Endothelial cell of umbilical vein (primary cell): ENCODE measurements at regions not wholly inside any gene's neighbourhood (a gene's known extent, or its start where the extent isn't known, plus 50 kb on each side); places are given as distances from the start of the nearest gene placed in this dataset.
A peak's percentile ranks its signal among the peaks of the same experiment; 100 is the strongest.

ENCODE experiments used
- BruUV-seq: library from RNA; stranded (reverse); fragments of 400-500 nt; replicated peaks from 2 replicates; lab custom pipeline; 2021; lab: Mats Ljungman, UMichigan
- CTCF ChIA-PET: fragments of 300-600, 350-600 bp; sonication (Branson Sonifier 250); formaldehyde crosslinking; loops from one replicate; lab custom pipeline; 2021; ENCODE audit warnings: antibody characterized with exemption, inconsistent platforms; lab: Charles Lee
- POLR2A ChIA-PET: fragments of 300-600, 350-600 bp; sonication (Branson Sonifier 250); formaldehyde crosslinking; loops from one replicate; lab custom pipeline; 2021; ENCODE audit warnings: antibody characterized with exemption, inconsistent platforms; lab: Charles Lee
- DNase-seq: peaks from one replicate; pipeline ENCODE4 v3.0.0-alpha.2; 2011; ENCODE audit warnings: low read depth, low spot score
- FAIRE-seq: peaks from 2 replicates; lab custom pipeline; 2011; peaks lifted over from hg19 to GRCh38; lab: Jason Lieb, UNC
- H2AFZ ChIP-seq: 2 replicates; pipeline ENCODE4 v1.6.0; 2012; ENCODE audit warnings: low read depth, low read length, control low read depth, inconsistent platforms
- H3K27ac ChIP-seq: 2 replicates; pipeline ENCODE4 v1.5.1; 2011; ENCODE audit warnings: low read depth, mild to moderate bottlenecking, control low read depth, low read length, moderate library complexity; ENCODE audit not compliant: insufficient read depth
- H3K27me3 ChIP-seq, 2 experiments: 2 replicates each; pipeline versions ENCODE4 v1.6.0 to v1.6.1; 2011; ENCODE audit warnings: low read length in 2 of 2, mixed read lengths in 1 of 2; ENCODE audit not compliant: control insufficient read depth in 2 of 2, insufficient read depth in 2 of 2
- H3K36me3 ChIP-seq, 2 experiments: 2 replicates in 1 of 2; 3 replicates in 1 of 2; pipeline ENCODE4 v1.5.1; 2011; ENCODE audit warnings: low read length in 2 of 2, mild to moderate bottlenecking in 1 of 2, moderate library complexity in 1 of 2; ENCODE audit not compliant: control insufficient read depth in 2 of 2, insufficient read depth in 2 of 2; ENCODE audit errors: extremely low read depth in 1 of 2
- H3K4me1 ChIP-seq: 3 replicates; pipeline ENCODE4 v1.5.1; 2011; ENCODE audit warnings: mild to moderate bottlenecking, low read length; ENCODE audit not compliant: control insufficient read depth, insufficient read depth; ENCODE audit errors: extremely low read depth
- H3K4me2 ChIP-seq: 2 replicates; pipeline ENCODE4 v1.6.1; 2011; ENCODE audit warnings: low read length, control low read depth, mixed read lengths; ENCODE audit not compliant: insufficient read depth
- H3K4me3 ChIP-seq, 3 experiments: fragments of 200-600 bp in 1 of 3; sonication (generic), shearing (Covaris generic) in 1 of 3; replicated peaks in 1 of 3; 2 replicates each; pipeline ENCODE4 v1.5.1; 2011 to 2016; ENCODE audit warnings: control low read depth in 3 of 3, low read length in 3 of 3, mild to moderate bottlenecking in 2 of 3, inconsistent platforms in 1 of 3, low read depth in 1 of 3, moderate library complexity in 1 of 3; ENCODE audit not compliant: insufficient read depth in 1 of 3
- H3K79me2 ChIP-seq: 2 replicates; pipeline ENCODE4 v1.6.0; 2012; ENCODE audit warnings: low read length, inconsistent platforms; ENCODE audit not compliant: control insufficient read depth, insufficient read depth
- H3K9ac ChIP-seq: replicated peaks from 2 replicates; pipeline ENCODE3; 2011; ENCODE audit warnings: low read length, control low read depth; ENCODE audit not compliant: insufficient read depth; ENCODE audit errors: extremely low read depth
- H3K9me1 ChIP-seq: replicated peaks from 3 replicates; pipeline ENCODE4 v1.6.0; 2011; ENCODE audit warnings: mild to moderate bottlenecking, low read length; ENCODE audit not compliant: control insufficient read depth, insufficient read depth; ENCODE audit errors: extremely low read depth
- H3K9me3 ChIP-seq: replicated peaks from 2 replicates; pipeline ENCODE4 v1.5.1; 2012; ENCODE audit warnings: low read length, inconsistent platforms; ENCODE audit not compliant: control insufficient read depth, insufficient read depth
- H4K20me1 ChIP-seq: replicated peaks from 2 replicates; pipeline ENCODE3; 2011; ENCODE audit warnings: mild to moderate bottlenecking, low read length; ENCODE audit not compliant: control insufficient read depth, insufficient read depth; ENCODE audit errors: extremely low read depth
- EZH2 ChIP-seq: IDR thresholded peaks from 2 replicates; pipeline ENCODE4 v1.6.1; 2012; ENCODE audit warnings: borderline replicate concordance, low read depth, mild to moderate bottlenecking, moderate library complexity, low read length, inconsistent platforms; ENCODE audit not compliant: severe bottlenecking
- FOS ChIP-seq: IDR thresholded peaks from 2 replicates; pipeline ENCODE4 v1.6.1; 2011; ENCODE audit warnings: mild to moderate bottlenecking, low read length, moderate library complexity, borderline replicate concordance; ENCODE audit not compliant: insufficient read depth
- GATA2 ChIP-seq: IDR thresholded peaks from 2 replicates; pipeline ENCODE4 v1.7.0; 2011; ENCODE audit warnings: low read depth, mild to moderate bottlenecking, moderate library complexity, mixed read lengths, low read length; ENCODE audit not compliant: insufficient read length, insufficient read depth
- JUN ChIP-seq: IDR thresholded peaks from 2 replicates; pipeline ENCODE4 v1.6.1; 2011; ENCODE audit warnings: borderline replicate concordance, low read depth; ENCODE audit not compliant: insufficient read length, insufficient read depth
- MYC ChIP-seq: IDR thresholded peaks from one replicate; pipeline ENCODE4 v1.6.1; 2011; ENCODE audit warnings: mild to moderate bottlenecking, low read depth, low read length
- POLR2A ChIP-seq: IDR thresholded peaks from 2 replicates; pipeline ENCODE4 v1.6.1; 2012; ENCODE audit warnings: low read depth, mild to moderate bottlenecking, control low read depth, low read length
- POLR2AphosphoS5 ChIP-seq: IDR thresholded peaks from 2 replicates; pipeline ENCODE4 v1.6.1; 2012; ENCODE audit warnings: low read depth, mild to moderate bottlenecking, control low read depth, low read length, moderate library complexity; ENCODE audit not compliant: insufficient read depth
- dilution Hi-C: fragments of 300-500 bp; cut with MboI; formaldehyde crosslinking; loops from one replicate; pipeline ENCODE4 v1.15.0; 2019; ENCODE audit warnings: low sequenced_read_pairs; ENCODE audit not compliant: extremely low pct_ligation_motif_present
- intact Hi-C: fragments of 100-400 bp; cut with micrococcal nuclease; formaldehyde crosslinking; loops from one replicate; pipeline ENCODE4 v1.10.0; 2022
- TF ChIP-seq, protein P1 (sequence below), 2 donors: IDR thresholded peaks; 1 replicate in 1 of 2; 2 replicates in 1 of 2; pipeline ENCODE4 v1.5.1; 2011; ENCODE audit warnings: low read length in 2 of 2, mild to moderate bottlenecking in 2 of 2, moderate library complexity in 2 of 2, control low read depth in 1 of 2, inconsistent platforms in 1 of 2, low read depth in 1 of 2; ENCODE audit not compliant: insufficient read depth in 1 of 2; ENCODE audit errors: extremely low read depth in 1 of 2
- TF ChIP-seq, protein P2 (sequence below): IDR thresholded peaks from 2 replicates; pipeline ENCODE4 v1.6.1; 2011; ENCODE audit not compliant: insufficient read depth, insufficient read length

DNA sequence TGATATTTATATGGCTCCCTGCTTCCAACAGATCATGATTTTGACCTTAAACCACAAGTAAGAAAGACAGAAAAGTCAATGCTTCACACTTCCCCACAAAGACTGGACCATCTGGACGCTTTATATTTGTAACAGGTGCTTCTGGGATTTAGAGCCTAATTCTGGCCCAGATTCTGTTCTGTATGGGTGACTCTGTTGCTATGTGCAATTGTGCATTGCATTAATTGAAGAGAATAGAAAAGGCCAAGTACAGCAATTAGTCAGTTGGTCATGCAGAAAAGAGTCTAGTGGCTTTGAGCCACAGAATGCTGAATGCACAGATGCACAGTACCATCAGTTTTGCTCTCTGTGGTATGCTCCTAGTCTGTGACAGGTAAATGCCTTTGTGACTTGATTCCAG is 657.4 kb upstream of the ATXN8OS start:
- dilution Hi-C loops = no loop called here
- CTCF ChIA-PET = no interaction called here
- no peak overlapping the region for H3K4me2 ChIP-seq
- BruUV-seq = no TSS peak
- H3K4me3 ChIP-seq = no peak overlapping the region
- no peak for DNase-seq
- TF ChIP-seq, protein P1, sequence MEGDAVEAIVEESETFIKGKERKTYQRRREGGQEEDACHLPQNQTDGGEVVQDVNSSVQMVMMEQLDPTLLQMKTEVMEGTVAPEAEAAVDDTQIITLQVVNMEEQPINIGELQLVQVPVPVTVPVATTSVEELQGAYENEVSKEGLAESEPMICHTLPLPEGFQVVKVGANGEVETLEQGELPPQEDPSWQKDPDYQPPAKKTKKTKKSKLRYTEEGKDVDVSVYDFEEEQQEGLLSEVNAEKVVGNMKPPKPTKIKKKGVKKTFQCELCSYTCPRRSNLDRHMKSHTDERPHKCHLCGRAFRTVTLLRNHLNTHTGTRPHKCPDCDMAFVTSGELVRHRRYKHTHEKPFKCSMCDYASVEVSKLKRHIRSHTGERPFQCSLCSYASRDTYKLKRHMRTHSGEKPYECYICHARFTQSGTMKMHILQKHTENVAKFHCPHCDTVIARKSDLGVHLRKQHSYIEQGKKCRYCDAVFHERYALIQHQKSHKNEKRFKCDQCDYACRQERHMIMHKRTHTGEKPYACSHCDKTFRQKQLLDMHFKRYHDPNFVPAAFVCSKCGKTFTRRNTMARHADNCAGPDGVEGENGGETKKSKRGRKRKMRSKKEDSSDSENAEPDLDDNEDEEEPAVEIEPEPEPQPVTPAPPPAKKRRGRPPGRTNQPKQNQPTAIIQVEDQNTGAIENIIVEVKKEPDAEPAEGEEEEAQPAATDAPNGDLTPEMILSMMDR (IDR thresholded peaks at IDR 0.05; ENCODE audit: extremely low read depth in 1 of 2, insufficient read depth in 1 of 2, low read depth in 1 of 2, low read length in 2 of 2) = no peak
- no peak for TF ChIP-seq MYC
- TF ChIP-seq GATA2 = no peak
- TF ChIP-seq JUN = no peak
- TF ChIP-seq POLR2AphosphoS5 = no peak
- TF ChIP-seq FOS = no peak
- TF ChIP-seq EZH2 = no peak
- TF ChIP-seq, protein P2, sequence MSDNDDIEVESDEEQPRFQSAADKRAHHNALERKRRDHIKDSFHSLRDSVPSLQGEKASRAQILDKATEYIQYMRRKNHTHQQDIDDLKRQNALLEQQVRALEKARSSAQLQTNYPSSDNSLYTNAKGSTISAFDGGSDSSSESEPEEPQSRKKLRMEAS = no peak
- TF ChIP-seq POLR2A = no peak
- POLR2A ChIA-PET = no interaction called here
- peaks cover 2% of the 10 kb centered on the region for H3K9me3 ChIP-seq
- H3K9ac ChIP-seq = no peak overlapping the region
- no peak overlapping the region for H3K27ac ChIP-seq
- no peaks in the 10 kb centered on the region for H4K20me1 ChIP-seq
- no peak overlapping the region for H2AFZ ChIP-seq
- intact Hi-C loops = no loop called here
- H3K79me2 ChIP-seq = no peaks in the 10 kb centered on the region
- no peaks in the 10 kb centered on the region for H3K9me1 ChIP-seq
- FAIRE-seq = peak; percentile 33
- H3K36me3 ChIP-seq = no peaks in the 10 kb centered on the region
- no peaks in the 10 kb centered on the region for H3K27me3 ChIP-seq
- H3K4me1 ChIP-seq = no peaks in the 10 kb centered on the region
